Natural killer cell (primary cell): ENCODE measurements at regions not wholly inside any gene's neighbourhood (a gene's known extent, or its start where the extent isn't known, plus 50 kb on each side); places are given as distances from the start of the nearest gene placed in this dataset.

Experiments used
- ATAC-seq, 3 donors: fragments of 150-1000 bp in 2 of 3; fragments of 200-7000 bp in 1 of 3; cut with Tn5 transposase; 1 replicate in 1 of 3; 2 replicates in 2 of 3; pipeline ENCODE4 v1.10.0; 2021; ENCODE audit warnings: mild to moderate bottlenecking in 2 of 3, moderate library complexity in 2 of 3
- DNase-seq, 2 donors: peaks; one replicate each; pipeline versions ENCODE4 v3.0.0 to v3.0.0-alpha.2; 2013 to 2021; ENCODE audit warnings: mixed read lengths in 1 of 2
- H3K27ac ChIP-seq: one replicate; pipeline ENCODE4 v1.5.1; 2013; ENCODE audit warnings: mild to moderate bottlenecking, low read length
- H3K27me3 ChIP-seq: one replicate; pipeline ENCODE4 v1.6.1; 2013; ENCODE audit warnings: low read length; ENCODE audit not compliant: control insufficient read depth, insufficient read depth
- H3K36me3 ChIP-seq: one replicate; pipeline ENCODE4 v1.6.1; 2013; ENCODE audit warnings: low read length; ENCODE audit not compliant: control insufficient read depth, insufficient read depth
- H3K4me1 ChIP-seq: one replicate; pipeline ENCODE4 v1.6.1; 2013; ENCODE audit warnings: low read length; ENCODE audit not compliant: control insufficient read depth, insufficient read depth
- H3K4me3 ChIP-seq: one replicate; pipeline ENCODE4 v1.5.1; 2013; ENCODE audit warnings: low read length
- H3K9me3 ChIP-seq: one replicate; pipeline ENCODE4 v1.6.1; 2013; ENCODE audit warnings: low read length; ENCODE audit not compliant: control insufficient read depth, insufficient read depth
- H3K27ac Mint-ChIP-seq, 2 donors: one replicate each; pipeline ENCODE4 v1.8.0; 2022; ENCODE audit warnings: mild to moderate bottlenecking in 2 of 2, mixed read lengths in 2 of 2, moderate library complexity in 1 of 2
- H3K27me3 Mint-ChIP-seq, 2 donors: one replicate each; pipeline ENCODE4 v1.8.0; 2022; ENCODE audit warnings: low read depth in 2 of 2, mixed read lengths in 2 of 2
- H3K36me3 Mint-ChIP-seq: one replicate; pipeline ENCODE4 v1.8.0; 2022; ENCODE audit warnings: mixed read lengths
- H3K4me1 Mint-ChIP-seq, 2 donors: one replicate each; pipeline ENCODE4 v1.8.0; 2022; ENCODE audit warnings: mixed read lengths in 2 of 2
- H3K4me3 Mint-ChIP-seq: one replicate; pipeline ENCODE4 v1.8.0; 2022; ENCODE audit warnings: mild to moderate bottlenecking, moderate library complexity, mixed read lengths
- H3K9me3 Mint-ChIP-seq, 2 donors: one replicate each; pipeline ENCODE4 v1.8.0; 2022; ENCODE audit warnings: mixed read lengths in 2 of 2
- WGBS: methylation state at CpG from one replicate; pipeline ENCODE4 v1.1.7; 2013; ENCODE audit warnings: missing lambda C conversion rate; ENCODE audit not compliant: insufficient coverage; 5-methylcytosine and 5-hydroxymethylcytosine counted together
- intact Hi-C: fragments of 100-400 bp; cut with micrococcal nuclease; formaldehyde crosslinking; loops from one replicate; pipeline ENCODE4 v1.14.2; 2022
- TF ChIP-seq, protein P1 (sequence below): fragments of 200-600 bp; IDR thresholded peaks from one replicate; pipeline ENCODE4 v1.8.0; 2022; ENCODE audit warnings: antibody characterized with exemption

DNA sequence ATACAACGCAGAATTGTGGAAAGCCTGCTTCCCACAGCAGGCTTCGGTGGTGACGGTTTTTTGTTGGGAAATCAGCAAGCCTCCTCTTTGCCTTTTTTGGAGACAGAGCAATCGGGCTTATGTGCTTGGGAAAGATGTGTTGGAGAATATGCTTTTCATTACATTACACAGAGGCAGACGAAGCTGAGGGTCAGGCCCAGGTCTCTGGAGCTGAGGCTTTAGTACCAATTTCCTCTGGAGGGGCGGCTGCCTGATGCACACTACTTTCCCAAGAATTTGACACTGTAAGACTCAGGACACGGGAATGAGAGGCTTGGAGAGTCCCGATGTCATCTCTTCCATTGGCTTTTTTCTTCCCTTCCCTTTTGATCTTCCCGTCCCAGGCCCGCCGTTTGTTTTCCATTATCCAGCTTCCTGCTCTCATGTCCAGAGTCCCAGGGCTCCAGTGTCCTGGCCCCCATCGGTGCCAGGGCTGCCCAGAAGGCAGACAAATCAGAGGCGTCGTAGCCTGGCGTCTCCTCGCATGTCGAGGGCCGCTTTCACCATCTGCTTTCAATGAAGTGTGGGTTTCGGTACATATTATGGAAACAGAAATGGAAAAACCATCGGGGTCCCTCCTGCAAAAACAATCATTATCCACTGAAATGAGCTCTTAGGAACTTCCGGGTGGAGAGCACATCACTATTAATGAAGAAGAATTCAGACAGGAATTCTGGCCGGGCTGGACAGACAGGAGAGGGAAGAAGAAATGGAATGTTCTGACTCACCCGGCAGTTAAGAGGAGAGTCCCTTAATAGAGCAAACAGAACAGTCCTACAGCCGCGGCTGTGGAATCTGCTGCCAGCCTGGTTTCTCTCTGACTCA, 123.0 kb upstream of the JCAD start:
- no peaks in the 10 kb centered on the region for H3K36me3 Mint-ChIP-seq
- 91% methylated on average over 24 of the region's 25 CpGs for WGBS

DNA sequence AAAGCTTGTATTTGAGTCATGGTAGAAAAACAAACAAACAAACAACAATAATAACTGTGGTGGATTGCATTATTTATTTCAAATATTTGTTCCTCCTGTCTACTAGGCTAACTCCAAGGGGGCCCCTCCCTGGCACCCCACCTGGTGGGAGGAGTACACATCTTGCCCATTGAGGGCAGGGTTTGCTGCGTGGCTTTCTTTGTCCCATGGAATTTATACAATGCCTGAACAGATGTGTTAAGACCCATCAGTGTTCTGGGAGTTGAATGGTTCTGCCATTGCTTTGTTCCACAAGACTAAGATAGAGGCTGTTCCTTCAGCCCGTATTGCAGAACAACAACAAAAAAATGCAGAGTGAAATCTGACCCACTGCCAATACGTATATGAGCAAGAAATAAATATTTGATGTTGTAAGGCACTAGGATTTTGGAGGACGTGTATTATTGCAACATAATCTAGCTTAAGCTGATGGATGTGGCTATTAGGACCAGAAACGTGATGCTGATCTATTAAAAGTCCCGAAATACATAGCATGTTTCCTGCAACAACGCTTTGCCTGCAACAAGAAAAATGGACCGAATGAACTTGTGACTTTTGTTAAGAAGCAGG, 119.1 kb upstream of the JCAD start:
- ATAC-seq (no peak), DNase-seq (no peak)
- Histone ChIP-seq H3K4me1 (no peaks in the 10 kb centered on the region), H3K9me3 (no peaks in the 10 kb centered on the region), H3K36me3 (no peaks in the 10 kb centered on the region), H3K27ac (no peak overlapping the region), H3K27me3 (no peaks in the 10 kb centered on the region), H3K4me3 (no peak overlapping the region)
- Mint-ChIP-seq H3K4me1 (no peaks in the 10 kb centered on the region), H3K9me3 (no peaks in the 10 kb centered on the region), H3K27ac (no peak overlapping the region), H3K36me3 (no peaks in the 10 kb centered on the region), H3K27me3 (peaks cover 0 to 4% of the 10 kb centered on the region in 2 donors), H3K4me3 (no peak overlapping the region)
- 89% methylated on average over 8 of the region's 8 CpGs for WGBS
- intact Hi-C loops: no loop called here
- TF ChIP-seq, protein P1, sequence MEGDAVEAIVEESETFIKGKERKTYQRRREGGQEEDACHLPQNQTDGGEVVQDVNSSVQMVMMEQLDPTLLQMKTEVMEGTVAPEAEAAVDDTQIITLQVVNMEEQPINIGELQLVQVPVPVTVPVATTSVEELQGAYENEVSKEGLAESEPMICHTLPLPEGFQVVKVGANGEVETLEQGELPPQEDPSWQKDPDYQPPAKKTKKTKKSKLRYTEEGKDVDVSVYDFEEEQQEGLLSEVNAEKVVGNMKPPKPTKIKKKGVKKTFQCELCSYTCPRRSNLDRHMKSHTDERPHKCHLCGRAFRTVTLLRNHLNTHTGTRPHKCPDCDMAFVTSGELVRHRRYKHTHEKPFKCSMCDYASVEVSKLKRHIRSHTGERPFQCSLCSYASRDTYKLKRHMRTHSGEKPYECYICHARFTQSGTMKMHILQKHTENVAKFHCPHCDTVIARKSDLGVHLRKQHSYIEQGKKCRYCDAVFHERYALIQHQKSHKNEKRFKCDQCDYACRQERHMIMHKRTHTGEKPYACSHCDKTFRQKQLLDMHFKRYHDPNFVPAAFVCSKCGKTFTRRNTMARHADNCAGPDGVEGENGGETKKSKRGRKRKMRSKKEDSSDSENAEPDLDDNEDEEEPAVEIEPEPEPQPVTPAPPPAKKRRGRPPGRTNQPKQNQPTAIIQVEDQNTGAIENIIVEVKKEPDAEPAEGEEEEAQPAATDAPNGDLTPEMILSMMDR: no peak

More for the DNA sequence above, 123.0 kb upstream of the JCAD start:
- H3K4me3 Mint-ChIP-seq: no peak overlapping the region
- Histone ChIP-seq H3K36me3 (no peaks in the 10 kb centered on the region), H3K4me1 (no peaks in the 10 kb centered on the region), H3K4me3 (no peak overlapping the region), H3K27me3 (no peaks in the 10 kb centered on the region), H3K27ac (no peak overlapping the region), H3K9me3 (no peaks in the 10 kb centered on the region)
- intact Hi-C loops: no loop called here
- H3K27ac Mint-ChIP-seq: no peak overlapping the region
- peaks cover 0 to 4% of the 10 kb centered on the region in 2 donors for H3K27me3 Mint-ChIP-seq
- DNase-seq (no peak), ATAC-seq (no peak)
- H3K9me3 Mint-ChIP-seq: no peaks in the 10 kb centered on the region
- H3K4me1 Mint-ChIP-seq: no peaks in the 10 kb centered on the region
- TF ChIP-seq, protein P1: no peak

DNA sequence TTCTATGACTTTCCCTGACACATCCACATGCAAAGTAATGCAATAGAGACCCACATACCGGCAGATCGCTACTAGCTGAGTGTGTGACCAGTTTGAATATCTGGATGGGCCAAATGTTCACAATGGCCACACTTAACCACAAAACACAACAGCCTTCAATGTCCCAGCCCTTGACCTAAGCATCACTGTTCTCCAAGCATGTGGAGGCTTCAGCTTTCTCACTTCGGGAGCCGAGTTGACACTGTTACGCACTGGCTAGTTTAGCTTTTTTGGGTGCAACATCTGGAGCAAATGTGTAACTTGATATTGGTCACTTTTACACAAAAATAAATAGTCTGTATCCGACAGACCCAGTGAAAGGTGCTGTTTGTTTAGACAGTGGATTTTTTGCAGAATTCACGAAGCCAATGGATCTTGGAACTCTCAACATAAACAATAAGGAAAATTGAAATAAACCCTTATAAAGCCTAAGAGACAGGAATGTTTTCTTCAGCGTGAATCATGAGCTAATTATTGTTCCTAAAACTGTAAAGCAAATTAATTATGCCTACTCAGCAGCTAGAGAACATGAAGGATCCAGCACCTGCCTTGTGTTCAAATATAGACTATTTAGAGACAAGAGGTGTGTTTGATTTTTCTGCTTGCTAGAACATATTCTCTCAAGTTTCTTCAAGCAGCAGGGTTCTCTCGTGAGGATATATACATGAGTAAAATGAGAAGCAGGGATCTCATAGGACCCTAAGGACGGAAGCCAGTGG, 117.6 kb upstream of the JCAD start:
- Histone ChIP-seq H3K9me3 (no peaks in the 10 kb centered on the region), H3K4me1 (no peaks in the 10 kb centered on the region), H3K36me3 (no peaks in the 10 kb centered on the region), H3K27me3 (no peaks in the 10 kb centered on the region), H3K27ac (no peak overlapping the region), H3K4me3 (no peak overlapping the region)
- Mint-ChIP-seq H3K9me3 (no peaks in the 10 kb centered on the region), H3K4me1 (no peaks in the 10 kb centered on the region), H3K36me3 (no peaks in the 10 kb centered on the region), H3K27ac (no peak overlapping the region), H3K27me3 (peaks cover 0 to 4% of the 10 kb centered on the region in 2 donors), H3K4me3 (no peak overlapping the region)
- TF ChIP-seq, protein P1: no peak
- 89% methylated on average over 7 of the region's 10 CpGs for WGBS
- ATAC-seq (no peak), DNase-seq (no peak)
- intact Hi-C loops: no loop called here
